ENCODE measurements at regions not wholly inside any gene's neighbourhood (a gene's known extent, or its start where the extent isn't known, plus 50 kb on each side); places are given as distances from the start of the nearest gene placed in this dataset.

GRCh38 chr13:33629605-33630360, 188.2 kb upstream of the RFC3 start:
- no peaks in the 10 kb centered on the region for H3K4me1 ChIP-seq (ENCODE audit: control insufficient read depth, insufficient read depth, low read length)
- no peaks in the 10 kb centered on the region for H3K36me3 ChIP-seq (ENCODE audit: control insufficient read depth, insufficient read depth, low read length)

GRCh38 chr13:33633701-33634545, 184.0 kb upstream of the RFC3 start:
- no peaks in the 10 kb centered on the region for H3K36me3 ChIP-seq (ENCODE audit: control insufficient read depth, insufficient read depth, low read length)
- H3K9me3 ChIP-seq (ENCODE audit: control insufficient read depth, low read length) = no peaks in the 10 kb centered on the region
- no peaks in the 10 kb centered on the region for H3K27me3 ChIP-seq (ENCODE audit: control insufficient read depth, insufficient read depth, low read length)
- H3K4me3 ChIP-seq (ENCODE audit: low read length) = no peak overlapping the region
- H3K9ac ChIP-seq (ENCODE audit: low read length) = no peak overlapping the region
- H3K4me1 ChIP-seq (ENCODE audit: control insufficient read depth, insufficient read depth, low read length) = no peaks in the 10 kb centered on the region

More at GRCh38 chr13:33629605-33630360, 188.2 kb upstream of the RFC3 start:
- no peak overlapping the region for H3K9ac ChIP-seq (ENCODE audit: low read length)
- no peaks in the 10 kb centered on the region for H3K9me3 ChIP-seq (ENCODE audit: control insufficient read depth, low read length)
- no peak overlapping the region for H3K4me3 ChIP-seq (ENCODE audit: low read length)
- H3K27me3 ChIP-seq (ENCODE audit: control insufficient read depth, insufficient read depth, low read length) = no peaks in the 10 kb centered on the region

- H3K9ac ChIP-seq (ENCODE audit: low read length) = no peak overlapping the region
- H3K4me3 ChIP-seq (ENCODE audit: low read length) = no peak overlapping the region
- H3K36me3 ChIP-seq (ENCODE audit: control insufficient read depth, insufficient read depth, low read length) = no peaks in the 10 kb centered on the region
- no peaks in the 10 kb centered on the region for H3K27me3 ChIP-seq (ENCODE audit: control insufficient read depth, insufficient read depth, low read length)
- no peaks in the 10 kb centered on the region for H3K9me3 ChIP-seq (ENCODE audit: control insufficient read depth, low read length)
- no peaks in the 10 kb centered on the region for H3K4me1 ChIP-seq (ENCODE audit: control insufficient read depth, insufficient read depth, low read length)
Measured at GRCh38 chr13:33634546-33634982, 183.4 kb upstream of the RFC3 start.

- no peak overlapping the region for H3K4me3 ChIP-seq (ENCODE audit: low read length)
- H3K36me3 ChIP-seq (ENCODE audit: control insufficient read depth, insufficient read depth, low read length) = no peaks in the 10 kb centered on the region
- no peaks in the 10 kb centered on the region for H3K9me3 ChIP-seq (ENCODE audit: control insufficient read depth, low read length)
- no peak overlapping the region for H3K9ac ChIP-seq (ENCODE audit: low read length)
- H3K27me3 ChIP-seq (ENCODE audit: control insufficient read depth, insufficient read depth, low read length) = no peaks in the 10 kb centered on the region
- peaks cover 11% of the 10 kb centered on the region for H3K4me1 ChIP-seq (ENCODE audit: control insufficient read depth, insufficient read depth, low read length)
Measured at GRCh38 chr13:33636243-33636642, 181.7 kb upstream of the RFC3 start.

- no peaks in the 10 kb centered on the region for H3K9me3 ChIP-seq (ENCODE audit: control insufficient read depth, low read length)
- H3K9ac ChIP-seq (ENCODE audit: low read length) = no peak overlapping the region
- no peaks in the 10 kb centered on the region for H3K27me3 ChIP-seq (ENCODE audit: control insufficient read depth, insufficient read depth, low read length)
- H3K4me3 ChIP-seq (ENCODE audit: low read length) = no peak overlapping the region
- H3K4me1 ChIP-seq (ENCODE audit: control insufficient read depth, insufficient read depth, low read length) = peaks cover 15% of the 10 kb centered on the region
- no peaks in the 10 kb centered on the region for H3K36me3 ChIP-seq (ENCODE audit: control insufficient read depth, insufficient read depth, low read length)
Measured at GRCh38 chr13:33636955-33637670, 180.8 kb upstream of the RFC3 start.

GRCh38 chr13:33637978-33638743, 179.8 kb upstream of the RFC3 start:
- Histone ChIP-seq H3K9ac (ENCODE audit: low read length) (no peak overlapping the region), H3K36me3 (ENCODE audit: control insufficient read depth, insufficient read depth, low read length) (no peaks in the 10 kb centered on the region), H3K4me3 (ENCODE audit: low read length) (no peak overlapping the region), H3K27me3 (ENCODE audit: control insufficient read depth, insufficient read depth, low read length) (no peaks in the 10 kb centered on the region), H3K4me1 (ENCODE audit: control insufficient read depth, insufficient read depth, low read length) (peaks cover 25% of the 10 kb centered on the region), H3K9me3 (ENCODE audit: control insufficient read depth, low read length) (no peaks in the 10 kb centered on the region)

- no peaks in the 10 kb centered on the region for H3K36me3 ChIP-seq (ENCODE audit: control insufficient read depth, insufficient read depth, low read length)
- no peak overlapping the region for H3K4me3 ChIP-seq (ENCODE audit: low read length)
- no peak overlapping the region for H3K9ac ChIP-seq (ENCODE audit: low read length)
- peaks cover 31% of the 10 kb centered on the region for H3K4me1 ChIP-seq (ENCODE audit: control insufficient read depth, insufficient read depth, low read length)
- H3K27me3 ChIP-seq (ENCODE audit: control insufficient read depth, insufficient read depth, low read length) = no peaks in the 10 kb centered on the region
- H3K9me3 ChIP-seq (ENCODE audit: control insufficient read depth, low read length) = no peaks in the 10 kb centered on the region
Measured at GRCh38 chr13:33639158-33639557, 178.8 kb upstream of the RFC3 start.

- Histone ChIP-seq H3K27me3 (ENCODE audit: control insufficient read depth, insufficient read depth, low read length) (no peaks in the 10 kb centered on the region), H3K4me1 (ENCODE audit: control insufficient read depth, insufficient read depth, low read length) (peaks cover 31% of the 10 kb centered on the region), H3K9me3 (ENCODE audit: control insufficient read depth, low read length) (no peaks in the 10 kb centered on the region), H3K9ac (ENCODE audit: low read length) (no peak overlapping the region), H3K36me3 (ENCODE audit: control insufficient read depth, insufficient read depth, low read length) (no peaks in the 10 kb centered on the region), H3K4me3 (ENCODE audit: low read length) (no peak overlapping the region)
Measured at GRCh38 chr13:33639626-33640080, 178.3 kb upstream of the RFC3 start.

GRCh38 chr13:33640832-33641231, 177.1 kb upstream of the RFC3 start:
- Histone ChIP-seq H3K9ac (ENCODE audit: low read length) (no peak overlapping the region), H3K9me3 (ENCODE audit: control insufficient read depth, low read length) (no peaks in the 10 kb centered on the region), H3K4me1 (ENCODE audit: control insufficient read depth, insufficient read depth, low read length) (peaks cover 31% of the 10 kb centered on the region), H3K4me3 (ENCODE audit: low read length) (no peak overlapping the region), H3K27me3 (ENCODE audit: control insufficient read depth, insufficient read depth, low read length) (no peaks in the 10 kb centered on the region), H3K36me3 (ENCODE audit: control insufficient read depth, insufficient read depth, low read length) (no peaks in the 10 kb centered on the region)

- H3K36me3 ChIP-seq (ENCODE audit: control insufficient read depth, insufficient read depth, low read length) = no peaks in the 10 kb centered on the region
- peaks cover 31% of the 10 kb centered on the region for H3K4me1 ChIP-seq (ENCODE audit: control insufficient read depth, insufficient read depth, low read length)
- H3K9me3 ChIP-seq (ENCODE audit: control insufficient read depth, low read length) = no peaks in the 10 kb centered on the region
- no peak overlapping the region for H3K4me3 ChIP-seq (ENCODE audit: low read length)
- H3K27me3 ChIP-seq (ENCODE audit: control insufficient read depth, insufficient read depth, low read length) = no peaks in the 10 kb centered on the region
- H3K9ac ChIP-seq (ENCODE audit: low read length) = no peak overlapping the region
Measured at GRCh38 chr13:33642374-33643065, 175.4 kb upstream of the RFC3 start.

All from mucosa of stomach (tissue), 1 donor.